GM21576 (cell line): ENCODE measurements at regions not wholly inside any gene's neighbourhood (a gene's known extent, or its start where the extent isn't known, plus 50 kb on each side); places are given as distances from the start of the nearest gene placed in this dataset.
"Not testable (repeated sequence)": the region's sequence is repeated elsewhere in the genome, so short reads cannot be mapped to it uniquely, and the experiment has no call there.

Source experiments
- ATAC-seq: cut with Tn5 transposase; IDR thresholded peaks from one replicate; pipeline ENCODE4 v1.9.1; 2021; ENCODE audit warnings: mild to moderate bottlenecking, moderate library complexity; ENCODE audit not compliant: unreplicated experiment

- ATAC-seq, result no peak
Observed at GRCh38 chr10:111560027-111560426, 483.2 kb downstream of the ADRA2A start.

DNA sequence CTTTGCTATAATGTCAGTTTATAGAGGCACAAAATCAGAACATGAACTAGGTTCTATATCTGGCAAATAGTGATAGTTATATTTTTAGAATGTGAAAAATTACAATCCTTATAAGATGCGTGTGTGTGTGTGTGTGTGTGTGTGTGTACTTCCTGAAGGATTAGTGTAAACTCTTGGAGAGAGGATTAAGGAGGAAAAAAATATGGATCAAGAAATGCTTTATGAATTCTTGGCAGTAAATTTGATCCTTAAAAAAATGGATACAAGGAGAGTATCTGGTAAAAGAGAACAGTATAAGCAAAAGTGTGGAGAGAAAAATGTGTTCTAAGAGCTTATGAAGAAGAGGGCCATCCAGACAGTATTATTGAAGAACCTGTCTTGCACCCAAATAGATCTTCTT, 484.3 kb downstream of the ADRA2A start:
- no peak for ATAC-seq

DNA sequence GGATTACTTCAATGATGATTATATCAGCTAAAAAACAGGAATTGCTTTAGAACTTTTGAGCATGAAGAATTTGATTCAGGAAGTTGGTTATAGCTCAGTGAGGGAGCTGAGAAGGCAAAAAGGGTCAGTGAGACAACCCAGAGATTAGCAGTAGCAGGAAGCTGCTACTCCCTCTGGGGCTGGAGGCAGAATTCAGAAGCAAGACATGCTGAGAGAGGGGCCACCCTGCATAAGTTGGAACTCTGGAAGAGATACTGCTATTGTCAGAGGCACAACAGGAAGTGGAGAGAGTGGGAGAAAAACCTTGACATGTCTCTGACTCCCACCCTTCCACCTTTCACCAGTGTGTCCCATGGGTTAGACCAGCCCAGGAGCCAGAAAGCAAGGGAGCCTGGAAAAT, 488.7 kb downstream of the ADRA2A start:
- ATAC-seq, result no peak

DNA sequence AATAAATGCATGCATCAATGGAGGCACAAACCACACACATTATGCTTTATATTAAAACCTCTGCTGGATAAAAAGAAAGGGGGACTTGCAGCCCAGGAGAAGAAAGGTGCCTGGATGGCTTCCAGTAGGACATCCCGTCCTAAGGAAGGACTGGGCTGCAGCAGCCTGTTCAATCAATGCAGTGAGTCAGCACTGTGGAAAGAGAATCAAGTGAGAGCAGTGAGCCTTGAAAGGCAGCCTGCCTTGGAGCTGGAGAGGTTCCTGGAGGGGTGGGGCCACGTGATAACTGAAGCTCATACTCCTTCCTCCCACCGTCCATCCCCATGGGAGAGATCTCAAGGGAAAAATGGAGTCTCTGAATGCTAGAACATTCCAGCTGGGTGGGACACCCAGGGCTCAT, 501.2 kb downstream of the ADRA2A start:
- no peak for ATAC-seq

GRCh38 chr10:111579473-111579872, 502.6 kb downstream of the ADRA2A start:
- no peak for ATAC-seq

- no peak for ATAC-seq
Observed at GRCh38 chr10:111590703-111591102, 513.9 kb downstream of the ADRA2A start.

DNA sequence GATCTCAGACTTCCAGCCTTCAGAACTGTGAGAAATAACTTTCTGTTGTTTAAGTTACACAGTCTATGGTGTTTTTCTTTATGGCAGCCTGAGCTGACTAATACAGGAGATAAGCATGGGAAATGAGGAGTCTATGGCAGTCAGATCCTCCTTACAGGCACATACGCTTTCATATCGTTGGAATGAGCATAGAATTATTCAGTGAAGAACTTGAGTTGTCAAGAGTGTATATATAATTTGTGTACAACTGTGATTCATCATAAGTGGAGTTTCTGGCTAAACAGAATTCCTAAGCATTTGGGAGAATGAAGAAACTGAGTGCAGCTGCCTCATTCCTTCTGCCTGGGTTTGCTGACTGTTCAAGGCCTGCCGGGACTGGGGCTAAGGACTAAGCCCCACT, 516.7 kb downstream of the ADRA2A start:
- ATAC-seq, result no peak

DNA sequence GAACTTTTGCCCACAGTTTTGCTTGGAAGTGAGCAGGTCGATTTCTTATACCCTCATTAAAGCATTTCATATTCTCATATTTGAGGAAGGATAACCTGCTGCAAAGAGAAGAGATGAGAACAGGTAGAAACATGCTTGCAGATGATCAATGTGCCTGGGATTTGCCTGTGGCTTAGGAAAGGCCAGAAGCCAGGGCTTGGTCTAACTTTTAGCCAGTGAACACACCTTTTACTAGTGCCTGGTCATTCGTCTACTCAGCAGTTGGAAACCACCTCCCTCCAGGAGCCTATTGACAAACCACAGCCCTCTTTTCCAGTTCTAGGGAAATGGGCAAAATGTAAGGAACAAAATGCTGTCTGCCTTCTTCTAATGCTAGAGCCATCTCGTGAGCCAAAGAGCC, 518.3 kb downstream of the ADRA2A start:
- ATAC-seq, result no peak

- peak; percentile 93 for ATAC-seq
Observed at GRCh38 chr10:111598433-111599059, 521.7 kb downstream of the ADRA2A start.

DNA sequence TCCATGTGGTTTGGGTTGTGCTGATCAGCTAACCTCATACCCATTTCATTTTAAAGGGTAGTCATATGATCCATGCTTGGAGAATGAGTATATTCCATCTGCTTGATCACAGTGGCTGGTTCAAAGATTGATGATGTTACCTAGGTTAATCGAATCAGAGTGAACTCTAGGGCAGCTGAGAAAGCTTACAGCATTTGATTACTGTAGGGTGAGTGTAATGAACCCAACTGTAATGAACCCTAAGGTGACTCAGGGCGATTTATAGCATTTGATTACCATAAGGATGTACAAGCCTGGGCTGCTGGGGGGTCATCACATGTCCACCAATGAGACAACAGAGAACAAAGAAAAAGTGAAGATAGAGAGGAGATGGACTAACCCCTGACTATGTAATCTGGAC, 523.1 kb downstream of the ADRA2A start:
- ATAC-seq, result no peak

GRCh38 chr10:111600772-111601171, 523.9 kb downstream of the ADRA2A start:
- no peak for ATAC-seq

- no peak for ATAC-seq
Observed at GRCh38 chr10:111612273-111612672, 535.4 kb downstream of the ADRA2A start.

GRCh38 chr10:111634191-111634590, 549.4 kb downstream of the GPAM start:
- ATAC-seq, result no peak

- no peak for ATAC-seq
Observed at GRCh38 chr10:111646021-111646420, 537.5 kb downstream of the GPAM start.

DNA sequence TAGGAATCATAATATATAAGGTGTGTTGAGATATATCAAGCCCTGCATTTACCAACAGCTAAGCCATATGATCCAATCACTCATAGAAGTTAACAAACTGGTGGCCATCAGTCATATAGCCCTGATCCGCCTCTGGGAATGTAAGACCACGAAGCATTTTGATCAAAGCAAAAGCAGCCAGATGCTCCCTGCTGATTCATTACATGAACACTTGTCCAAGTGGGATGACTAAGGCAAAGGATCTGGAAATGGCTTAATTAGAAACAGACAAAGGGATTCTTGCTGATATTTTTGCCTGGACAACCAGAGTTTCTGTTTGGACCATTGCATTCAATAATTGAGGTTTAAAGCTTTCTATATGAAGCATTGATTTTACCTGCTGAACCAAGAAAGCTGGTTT, 535.5 kb downstream of the GPAM start:
- no peak for ATAC-seq

GRCh38 chr10:111649080-111649479, 534.5 kb downstream of the GPAM start:
- not testable (repeated sequence) for ATAC-seq

DNA sequence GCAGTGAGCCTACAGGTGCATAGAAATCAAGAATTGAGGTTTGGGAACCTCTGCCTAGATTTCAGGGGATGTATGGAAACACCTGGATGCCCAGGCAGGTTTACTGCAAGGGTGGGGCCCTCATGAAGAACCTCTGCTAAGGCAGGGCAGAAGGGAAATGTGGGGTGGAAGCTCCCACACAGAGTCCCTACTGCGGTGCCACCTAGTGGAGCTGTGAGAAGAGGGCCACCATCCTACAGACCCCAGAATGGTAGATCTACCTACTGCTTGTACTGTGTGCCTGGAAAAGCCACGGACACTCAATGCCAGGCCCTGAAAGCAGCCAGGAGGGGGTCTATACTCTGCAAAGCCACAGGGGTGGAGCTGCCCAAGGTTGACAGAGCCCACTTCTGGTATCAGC, 533.5 kb downstream of the GPAM start:
- ATAC-seq, result no peak

DNA sequence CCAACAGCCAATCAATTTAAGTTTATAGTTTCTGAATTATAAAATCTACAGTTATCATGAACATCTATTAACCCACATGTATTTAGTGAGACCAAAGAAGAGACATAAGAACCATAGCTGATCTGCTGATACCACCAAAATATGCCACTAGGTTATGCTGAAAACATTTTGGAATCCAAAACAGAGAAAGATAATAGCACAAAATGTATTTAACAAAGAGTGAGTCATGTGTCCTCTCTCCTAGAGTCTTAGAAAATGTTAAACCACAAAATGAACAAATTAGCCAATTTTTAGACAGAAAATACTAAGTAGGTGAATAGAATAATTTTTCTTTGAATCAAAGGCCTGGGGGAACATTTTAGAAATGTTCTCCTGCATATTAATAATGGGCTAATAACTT, 527.5 kb downstream of the GPAM start:
- no peak for ATAC-seq

DNA sequence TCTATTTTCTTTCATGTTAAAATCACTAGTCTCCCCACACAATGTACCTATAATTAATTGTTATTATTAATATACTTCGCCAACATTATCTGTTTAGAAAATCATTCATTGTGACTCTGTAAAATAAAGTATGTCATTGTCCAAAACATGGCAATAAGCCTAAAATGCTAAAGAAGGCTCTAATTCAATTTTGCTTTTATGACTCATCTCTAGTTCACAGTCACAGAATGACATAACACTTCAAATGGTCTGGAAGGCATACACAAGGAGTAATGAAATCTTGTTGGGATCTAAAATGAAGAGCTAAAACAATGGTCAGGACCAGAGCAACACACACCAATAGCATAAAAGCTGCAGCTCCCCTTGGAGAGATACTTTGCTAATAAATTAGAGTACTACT, 505.8 kb downstream of the GPAM start:
- no peak for ATAC-seq

- no peak for ATAC-seq
Observed at GRCh38 chr10:111686796-111687195, 496.8 kb downstream of the GPAM start.

GRCh38 chr10:111698711-111699110, 484.9 kb downstream of the GPAM start:
- ATAC-seq, result no peak

GRCh38 chr10:111703986-111704385, 479.6 kb downstream of the GPAM start:
- no peak for ATAC-seq

- no peak for ATAC-seq
Observed at GRCh38 chr10:111705021-111705420, 478.5 kb downstream of the GPAM start.
